Natural killer cell treated with Interleukin-12 subunit alpha and Interleukin-12 subunit beta and Interleukin-15 and Interleukin-18, amount 100 ng/mL, for 72 hours (primary cell): ENCODE measurements at regions not wholly inside any gene's neighbourhood (a gene's known extent, or its start where the extent isn't known, plus 50 kb on each side); places are given as distances from the start of the nearest gene placed in this dataset.

Experiments
- ATAC-seq, 2 donors: fragments of 150-1000 bp; cut with Tn5 transposase in 1 of 2; sonication (Bioruptor Pico), chemical (Tn5 transposase) in 1 of 2; 2 replicates each; pipeline ENCODE4 v1.10.0; 2021
- DNase-seq: peaks from one replicate; pipeline ENCODE4 v3.0.0; 2022; ENCODE audit warnings: low spot score
- H3K27ac Mint-ChIP-seq, 2 donors: 1 replicate in 1 of 2; 2 replicates in 1 of 2; pipeline ENCODE4 v1.8.0; 2022; ENCODE audit warnings: mixed read lengths in 2 of 2, mild to moderate bottlenecking in 1 of 2, moderate library complexity in 1 of 2
- H3K27me3 Mint-ChIP-seq, 2 donors: 1 replicate in 1 of 2; 2 replicates in 1 of 2; pipeline ENCODE4 v1.8.0; 2022; ENCODE audit warnings: mixed read lengths in 2 of 2
- H3K36me3 Mint-ChIP-seq: one replicate; pipeline ENCODE4 v1.8.0; 2022; ENCODE audit warnings: mixed read lengths
- H3K4me1 Mint-ChIP-seq, 2 donors: 1 replicate in 1 of 2; 2 replicates in 1 of 2; pipeline ENCODE4 v1.8.0; 2022; ENCODE audit warnings: low read depth in 2 of 2, mixed read lengths in 2 of 2, mild to moderate bottlenecking in 1 of 2
- H3K4me3 Mint-ChIP-seq: one replicate; pipeline ENCODE4 v1.8.0; 2022; ENCODE audit warnings: mixed read lengths
- H3K9me3 Mint-ChIP-seq: 2 replicates; pipeline ENCODE4 v1.8.0; 2022; ENCODE audit warnings: mixed read lengths

GRCh38 chr3:157830556-157831236 lies 275.5 kb downstream of the SHOX2 start:
- H3K36me3 Mint-ChIP-seq, result peaks cover 6% of the 10 kb centered on the region
- no peak overlapping the region for H3K27ac Mint-ChIP-seq
- DNase-seq, result no peak
- no peak overlapping the region for H3K4me3 Mint-ChIP-seq
- ATAC-seq, result no peak
- no peaks in the 10 kb centered on the region for H3K4me1 Mint-ChIP-seq
- H3K27me3 Mint-ChIP-seq, result no peaks in the 10 kb centered on the region
- peaks cover 25% of the 10 kb centered on the region for H3K9me3 Mint-ChIP-seq

GRCh38 chr3:157829786-157830185 lies 276.4 kb downstream of the SHOX2 start:
- H3K27ac Mint-ChIP-seq, result no peak overlapping the region
- H3K4me3 Mint-ChIP-seq, result no peak overlapping the region
- peaks cover 22% of the 10 kb centered on the region for H3K9me3 Mint-ChIP-seq
- no peak for ATAC-seq
- H3K4me1 Mint-ChIP-seq, result no peaks in the 10 kb centered on the region
- DNase-seq, result no peak
- H3K27me3 Mint-ChIP-seq, result no peaks in the 10 kb centered on the region
- peaks cover 6% of the 10 kb centered on the region for H3K36me3 Mint-ChIP-seq

DNA sequence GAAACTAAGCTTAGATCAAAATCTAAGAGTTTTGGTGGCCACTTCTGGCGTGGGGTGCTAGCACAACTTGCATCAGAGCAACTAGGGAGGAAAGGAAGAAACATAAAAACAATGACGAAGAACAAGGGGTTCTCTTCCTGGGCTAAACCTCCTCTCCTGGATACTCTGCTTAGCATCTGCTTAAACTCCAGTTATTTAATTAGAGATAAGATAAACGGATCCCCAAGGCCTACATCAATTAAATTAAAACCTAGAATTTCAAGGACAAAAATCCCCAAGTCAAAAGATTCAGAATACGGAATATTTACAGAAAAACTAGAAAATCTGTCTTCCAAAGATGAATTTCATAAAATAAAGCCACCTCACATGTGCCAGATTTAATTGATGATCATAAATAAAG lies 281.9 kb downstream of the SHOX2 start:
- Mint-ChIP-seq H3K4me1 (no peaks in the 10 kb centered on the region), H3K9me3 (peaks cover 20% of the 10 kb centered on the region), H3K27me3 (no peaks in the 10 kb centered on the region), H3K27ac (no peak overlapping the region), H3K4me3 (no peak overlapping the region), H3K36me3 (peaks cover 5% of the 10 kb centered on the region)
- ATAC-seq, result no peak
- no peak for DNase-seq

DNA sequence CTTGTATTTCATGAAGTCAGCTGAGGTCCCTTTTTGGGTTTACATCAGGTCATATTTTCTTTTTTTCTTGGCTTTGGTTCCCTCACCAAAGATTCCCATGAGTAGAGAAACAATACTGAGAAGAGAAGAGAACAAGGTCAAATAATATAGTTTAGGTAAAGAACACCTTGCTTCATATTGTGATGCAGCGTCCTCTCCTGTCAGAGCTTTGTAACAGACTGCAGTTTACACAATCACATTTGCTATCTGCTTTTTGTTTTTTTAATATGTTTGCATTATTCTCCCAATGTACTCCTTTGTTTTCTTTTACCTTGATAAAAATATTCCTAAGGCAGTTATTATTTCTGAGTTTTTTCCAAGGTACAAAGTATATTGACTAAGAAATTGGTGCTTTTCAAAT lies 283.2 kb downstream of the SHOX2 start:
- no peak overlapping the region for H3K4me3 Mint-ChIP-seq
- no peaks in the 10 kb centered on the region for H3K4me1 Mint-ChIP-seq
- H3K27ac Mint-ChIP-seq, result no peak overlapping the region
- H3K27me3 Mint-ChIP-seq, result no peaks in the 10 kb centered on the region
- DNase-seq, result no peak
- no peaks in the 10 kb centered on the region for H3K36me3 Mint-ChIP-seq
- no peak for ATAC-seq
- peaks cover 15% of the 10 kb centered on the region for H3K9me3 Mint-ChIP-seq

DNA sequence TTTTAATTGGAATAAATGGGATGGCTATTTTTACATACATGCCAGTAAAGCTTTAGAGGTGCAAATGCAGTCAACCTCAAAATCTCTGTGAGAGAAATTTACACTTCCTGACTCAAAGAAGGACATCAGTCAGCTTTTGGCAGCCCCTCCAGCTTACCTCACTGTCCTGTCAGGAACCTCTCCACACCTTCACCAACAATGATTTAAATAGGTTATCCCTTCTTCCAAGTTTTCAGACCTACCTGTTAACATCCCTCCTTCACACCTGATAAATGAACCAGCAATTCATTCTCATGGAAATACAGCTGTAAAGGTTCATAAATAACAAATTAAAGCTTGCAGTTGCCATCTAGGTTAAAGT lies 286.1 kb downstream of the SHOX2 start:
- Mint-ChIP-seq H3K27ac (no peak overlapping the region), H3K4me1 (no peaks in the 10 kb centered on the region), H3K27me3 (no peaks in the 10 kb centered on the region), H3K9me3 (peaks cover 8% of the 10 kb centered on the region), H3K36me3 (no peaks in the 10 kb centered on the region), H3K4me3 (no peak overlapping the region)
- DNase-seq (no peak), ATAC-seq (no peak)

DNA sequence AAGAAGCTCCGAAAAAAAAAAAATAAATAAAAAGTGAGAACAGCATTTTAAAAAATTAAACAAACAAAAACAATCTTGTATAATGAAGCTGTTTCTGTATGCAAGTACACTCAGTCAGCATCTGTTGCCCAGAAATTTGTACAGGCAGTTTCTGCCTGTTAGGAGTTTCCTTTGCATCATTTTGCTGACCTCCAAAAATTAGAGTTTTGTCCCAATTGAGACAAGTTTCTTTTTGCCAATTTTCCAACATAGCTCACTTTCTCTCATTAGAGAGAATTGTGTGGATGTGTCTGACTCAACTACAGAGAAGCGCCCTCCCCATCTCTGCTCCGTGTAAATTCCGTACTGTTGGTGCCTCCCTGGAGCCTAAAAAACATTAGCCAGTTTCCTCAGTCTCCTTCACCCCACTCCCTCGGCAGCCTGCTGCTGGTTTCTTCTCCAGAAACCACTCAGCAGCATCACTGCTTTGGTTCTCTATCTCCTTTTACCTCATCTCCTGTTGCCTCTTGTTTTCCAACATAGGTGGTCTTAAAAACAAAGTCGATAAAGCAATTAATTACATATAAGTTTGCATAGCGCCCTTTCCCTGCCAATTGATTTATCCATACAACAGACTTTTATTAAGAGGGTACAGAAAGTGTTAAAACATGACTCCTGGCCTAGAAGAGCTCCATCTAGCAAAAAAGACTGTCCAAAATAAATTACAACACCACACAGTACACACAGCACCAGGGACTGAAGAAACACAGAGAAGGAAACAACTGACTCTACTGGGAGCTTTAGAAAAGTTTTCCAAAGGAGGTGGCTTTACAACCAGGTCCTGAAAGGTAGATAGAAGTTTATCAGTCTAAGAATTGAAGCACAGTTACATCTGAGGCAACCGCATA lies 286.7 kb downstream of the SHOX2 start:
- H3K4me3 Mint-ChIP-seq, result no peak overlapping the region
- no peak for DNase-seq
- H3K4me1 Mint-ChIP-seq, result no peaks in the 10 kb centered on the region
- H3K27me3 Mint-ChIP-seq, result no peaks in the 10 kb centered on the region
- no peaks in the 10 kb centered on the region for H3K36me3 Mint-ChIP-seq
- H3K9me3 Mint-ChIP-seq, result peaks cover 8% of the 10 kb centered on the region
- ATAC-seq, result no peak
- H3K27ac Mint-ChIP-seq, result no peak overlapping the region

DNA sequence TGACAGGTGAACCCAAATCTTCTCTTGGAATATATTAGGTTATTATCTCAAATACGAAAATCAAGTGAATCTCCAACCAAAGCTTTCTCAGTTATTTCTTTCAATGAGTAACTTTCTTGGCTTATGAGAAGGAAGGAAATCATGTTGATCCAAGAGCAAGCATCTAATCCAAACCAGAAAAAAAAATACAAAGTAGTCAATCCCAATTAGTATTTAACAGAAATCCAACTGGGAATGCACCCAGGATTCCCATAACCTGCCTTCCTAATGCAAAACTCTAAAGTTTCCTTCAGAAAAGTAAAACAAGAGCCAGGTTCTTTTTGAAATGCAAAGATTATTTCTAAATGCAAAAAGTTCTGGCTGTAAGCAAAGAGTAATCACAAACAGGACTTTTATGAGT lies 289.3 kb downstream of the SHOX2 start:
- ATAC-seq (no peak), DNase-seq (no peak)
- Mint-ChIP-seq H3K27ac (no peak overlapping the region), H3K36me3 (no peaks in the 10 kb centered on the region), H3K27me3 (no peaks in the 10 kb centered on the region), H3K4me1 (no peaks in the 10 kb centered on the region), H3K9me3 (peaks cover 4% of the 10 kb centered on the region), H3K4me3 (no peak overlapping the region)

GRCh38 chr3:157816296-157816695 lies 289.9 kb downstream of the SHOX2 start:
- no peaks in the 10 kb centered on the region for H3K27me3 Mint-ChIP-seq
- no peak for ATAC-seq
- H3K4me3 Mint-ChIP-seq, result no peak overlapping the region
- no peaks in the 10 kb centered on the region for H3K36me3 Mint-ChIP-seq
- H3K27ac Mint-ChIP-seq, result no peak overlapping the region
- H3K4me1 Mint-ChIP-seq, result no peaks in the 10 kb centered on the region
- H3K9me3 Mint-ChIP-seq, result peaks cover 4% of the 10 kb centered on the region
- DNase-seq, result no peak

DNA sequence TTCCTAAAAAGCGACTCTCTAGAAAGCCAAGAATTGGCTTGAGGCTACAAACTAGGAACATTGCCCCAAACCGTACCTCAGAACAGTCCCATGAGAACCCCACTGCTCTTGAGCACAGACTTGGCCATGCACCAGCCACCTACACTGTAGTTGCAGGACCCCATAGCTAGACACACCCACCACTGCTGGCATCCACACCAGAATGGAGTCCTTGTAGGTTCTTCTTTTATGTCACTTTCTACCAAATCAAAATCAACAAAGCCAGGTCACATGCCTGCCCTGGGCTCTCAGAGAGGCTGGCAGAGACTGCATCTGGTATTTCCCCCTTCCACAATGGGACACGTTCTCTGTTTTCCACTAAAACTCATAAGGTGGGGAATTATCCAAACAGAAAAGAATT lies 290.5 kb downstream of the SHOX2 start:
- Mint-ChIP-seq H3K4me3 (no peak overlapping the region), H3K9me3 (peaks cover 2% of the 10 kb centered on the region), H3K27me3 (no peaks in the 10 kb centered on the region), H3K4me1 (no peaks in the 10 kb centered on the region), H3K36me3 (no peaks in the 10 kb centered on the region), H3K27ac (no peak overlapping the region)
- no peak for DNase-seq
- ATAC-seq, result no peak

GRCh38 chr3:157810924-157811718 lies 295.1 kb downstream of the SHOX2 start:
- H3K36me3 Mint-ChIP-seq, result no peaks in the 10 kb centered on the region
- H3K27me3 Mint-ChIP-seq, result no peaks in the 10 kb centered on the region
- no peak overlapping the region for H3K27ac Mint-ChIP-seq
- ATAC-seq (no peak), DNase-seq (no peak)
- no peaks in the 10 kb centered on the region for H3K9me3 Mint-ChIP-seq
- H3K4me1 Mint-ChIP-seq, result no peaks in the 10 kb centered on the region
- no peak overlapping the region for H3K4me3 Mint-ChIP-seq

DNA sequence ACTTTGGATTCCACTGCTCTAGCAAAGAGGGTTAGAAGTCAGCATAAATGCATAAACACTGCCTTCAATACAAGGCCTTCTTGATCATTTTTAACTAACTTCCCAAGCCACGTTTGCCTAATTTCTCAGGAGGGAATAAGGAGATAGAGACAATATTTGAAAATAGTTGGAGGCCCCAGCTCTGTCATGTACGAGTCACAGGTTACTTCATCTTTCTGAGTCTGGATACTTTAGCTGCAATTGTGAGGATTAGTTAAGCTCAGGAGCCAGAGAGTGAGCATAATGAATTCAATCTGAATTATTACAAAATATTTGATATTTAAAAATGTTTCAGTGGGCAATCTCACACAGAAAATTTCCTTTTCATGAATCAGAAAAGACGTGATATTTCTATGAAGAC lies 298.9 kb downstream of the SHOX2 start:
- ATAC-seq, result no peak
- peaks cover 9% of the 10 kb centered on the region for H3K36me3 Mint-ChIP-seq
- no peak for DNase-seq
- no peak overlapping the region for H3K4me3 Mint-ChIP-seq
- peaks cover 8% of the 10 kb centered on the region for H3K9me3 Mint-ChIP-seq
- H3K27me3 Mint-ChIP-seq, result no peaks in the 10 kb centered on the region
- H3K4me1 Mint-ChIP-seq, result no peaks in the 10 kb centered on the region
- H3K27ac Mint-ChIP-seq, result no peak overlapping the region

- Mint-ChIP-seq H3K27me3 (no peaks in the 10 kb centered on the region), H3K4me3 (no peak overlapping the region), H3K27ac (no peak overlapping the region), H3K9me3 (peaks cover 16% of the 10 kb centered on the region), H3K36me3 (peaks cover 16% of the 10 kb centered on the region), H3K4me1 (no peaks in the 10 kb centered on the region)
- no peak for DNase-seq
- no peak for ATAC-seq
Observed at GRCh38 chr3:157805538-157805937, 300.7 kb downstream of the SHOX2 start.

DNA sequence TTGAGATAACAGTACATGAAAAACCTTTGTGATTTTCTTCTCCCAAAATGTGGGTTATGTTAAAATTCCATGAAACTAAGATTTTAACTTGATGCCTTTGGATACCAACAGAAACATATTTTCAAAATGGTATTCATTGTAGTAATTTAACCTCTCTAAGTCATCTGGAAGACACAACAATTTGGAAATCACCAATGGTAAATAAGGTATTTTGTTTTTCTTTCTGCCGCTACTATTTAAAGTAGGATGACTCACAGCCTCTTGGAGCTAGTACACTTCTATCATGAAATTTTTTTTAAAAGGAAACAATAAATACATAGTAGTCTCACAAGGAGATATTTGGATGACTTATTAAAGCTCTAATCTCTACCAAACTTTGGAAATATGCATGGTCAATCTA lies 291.6 kb upstream of the VEPH1 start:
- no peaks in the 10 kb centered on the region for H3K27me3 Mint-ChIP-seq
- no peaks in the 10 kb centered on the region for H3K36me3 Mint-ChIP-seq
- DNase-seq, result no peak
- H3K27ac Mint-ChIP-seq, result no peak overlapping the region
- no peak overlapping the region for H3K4me3 Mint-ChIP-seq
- H3K9me3 Mint-ChIP-seq, result peaks cover 4% of the 10 kb centered on the region
- no peak for ATAC-seq
- H3K4me1 Mint-ChIP-seq, result no peaks in the 10 kb centered on the region

- Mint-ChIP-seq H3K27ac (no peak overlapping the region), H3K27me3 (no peaks in the 10 kb centered on the region), H3K36me3 (no peaks in the 10 kb centered on the region), H3K4me1 (no peaks in the 10 kb centered on the region), H3K4me3 (no peak overlapping the region), H3K9me3 (peaks cover 7% of the 10 kb centered on the region)
- no peak for ATAC-seq
- no peak for DNase-seq
Observed at GRCh38 chr3:157793745-157794144, 290.5 kb upstream of the VEPH1 start.
